SKM-1 treated with dmso at 0.1 percent for 144 hours (cell line): ENCODE measurements at regions not wholly inside any gene's neighbourhood (a gene's known extent, or its start where the extent isn't known, plus 50 kb on each side); places are given as distances from the start of the nearest gene placed in this dataset.
"Not testable (repeated sequence)": the region's sequence is repeated elsewhere in the genome, so short reads cannot be mapped to it uniquely, and the experiment has no call there.

Source experiments
- DNase-seq: peaks from one replicate; lab custom pipeline; 2025; ENCODE audit not compliant: unreplicated experiment; lab: John Stamatoyannopoulos, UW

DNA sequence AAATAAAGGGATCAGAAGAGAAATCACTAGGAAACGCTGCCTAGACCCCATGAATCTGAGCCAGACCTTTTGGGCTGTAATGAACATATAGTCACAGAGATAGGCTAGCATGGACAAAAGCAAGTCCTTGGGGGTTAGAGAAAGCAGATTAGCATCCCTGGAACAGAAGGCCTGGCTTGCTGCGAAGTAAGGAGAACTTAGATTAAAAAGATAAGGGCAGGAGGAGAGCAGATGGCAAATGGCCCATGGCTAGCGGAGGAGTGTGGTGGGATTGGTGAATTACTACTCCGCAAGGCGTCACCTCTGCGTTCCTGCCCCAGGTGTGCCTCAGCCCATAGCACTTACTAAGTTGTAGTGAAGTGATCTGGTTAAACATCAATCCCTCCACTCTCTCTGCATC lies 92.3 kb upstream of the ZNF438 start:
- DNase-seq: no peak

DNA sequence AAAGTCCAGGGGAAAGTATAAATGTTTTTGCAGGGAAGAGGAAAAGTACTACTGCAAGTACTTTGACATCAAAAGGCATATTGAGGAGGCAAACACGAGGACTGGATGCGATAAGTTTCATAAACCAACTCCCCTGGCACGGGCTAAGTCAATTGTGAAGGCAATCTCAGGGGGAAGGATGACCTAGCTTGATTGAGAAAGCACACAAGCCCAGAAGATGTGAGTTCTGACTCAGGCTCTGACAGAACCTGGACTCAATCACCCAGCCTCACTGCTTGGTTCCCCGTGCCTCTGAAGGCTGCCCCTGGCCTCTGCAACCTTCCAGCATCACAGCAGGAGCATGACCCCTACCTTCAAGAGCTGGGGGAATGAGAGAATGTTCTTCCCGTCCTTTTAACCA lies 93.2 kb upstream of the ZNF438 start:
- no peak for DNase-seq

DNA sequence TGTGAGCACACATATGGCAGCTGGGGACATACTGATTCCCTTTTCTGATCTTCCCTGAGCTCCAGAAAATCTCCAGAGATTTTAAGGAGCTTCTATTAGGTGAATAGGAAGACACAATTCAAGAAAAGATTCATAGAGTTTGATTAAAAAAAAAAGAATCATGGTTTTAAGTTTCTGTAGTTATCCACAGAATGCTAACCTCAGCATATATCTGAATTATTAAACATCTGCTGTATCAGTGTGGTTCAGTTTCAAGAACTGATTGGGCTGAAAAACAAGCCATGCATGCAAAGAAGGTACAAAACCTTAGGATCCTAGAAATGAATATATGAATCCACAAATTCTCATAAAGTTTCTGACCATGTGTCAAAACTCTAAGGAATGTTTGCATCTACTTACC lies 94.1 kb upstream of the ZNF438 start:
- no peak for DNase-seq

DNA sequence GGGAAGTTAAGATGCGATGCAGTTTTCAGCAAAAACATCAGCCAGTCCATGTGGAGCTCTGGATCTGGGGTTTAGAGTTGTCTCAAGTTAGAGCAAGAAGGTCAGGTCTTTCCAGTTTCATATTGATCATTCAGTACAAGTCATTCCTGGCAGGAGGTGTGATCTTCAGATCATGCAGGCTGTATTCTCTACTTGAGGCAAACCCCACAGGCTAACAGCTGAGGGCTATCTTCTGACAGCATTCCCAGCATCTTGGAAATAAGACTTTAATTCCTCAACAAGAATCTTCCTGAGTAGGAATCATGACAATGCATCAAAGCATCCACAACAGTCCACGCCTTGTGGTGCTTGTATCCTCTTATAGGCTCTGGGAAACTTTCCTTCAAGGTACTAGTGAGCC lies 94.9 kb upstream of the ZNF438 start:
- no peak for DNase-seq

DNA sequence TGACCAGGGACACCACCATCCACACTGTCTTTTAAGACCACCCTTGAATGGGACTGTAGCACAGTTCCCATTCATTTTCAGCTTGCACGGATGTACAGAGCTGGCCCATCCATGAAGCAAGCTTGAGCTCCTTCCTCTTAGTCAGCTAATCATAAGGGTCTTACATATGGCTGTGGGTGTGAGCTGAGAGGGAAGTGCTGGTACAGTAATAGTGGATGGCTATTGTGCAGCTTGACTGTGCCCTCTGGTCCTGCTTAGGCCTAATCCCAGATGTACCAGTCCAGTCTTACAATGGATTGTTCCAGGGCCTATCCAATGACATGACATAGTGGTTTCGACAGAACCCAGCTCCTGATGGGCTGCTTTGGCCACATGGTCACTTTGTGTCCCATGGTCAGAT lies 96.9 kb upstream of the ZNF438 start:
- DNase-seq: no peak

DNA sequence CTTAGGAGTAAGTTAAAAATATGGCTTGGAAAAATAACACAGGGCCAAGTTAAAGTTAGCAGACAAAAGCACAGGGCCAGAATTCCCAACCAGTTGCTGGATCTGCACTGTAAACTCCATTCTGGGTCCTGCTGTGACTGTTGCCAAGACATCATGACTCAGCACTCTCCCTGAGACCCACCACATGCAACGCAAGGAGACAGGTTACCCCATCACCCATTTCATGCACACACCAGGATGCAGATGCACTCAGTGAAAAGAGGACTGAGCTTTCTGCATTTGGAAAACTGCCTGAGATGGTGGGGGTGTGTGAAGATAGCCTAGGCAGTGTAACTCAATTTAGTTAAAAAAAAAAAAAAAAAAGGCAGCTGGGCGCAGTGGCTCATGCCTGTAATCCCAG lies 97.6 kb upstream of the ZNF438 start:
- no peak for DNase-seq

DNA sequence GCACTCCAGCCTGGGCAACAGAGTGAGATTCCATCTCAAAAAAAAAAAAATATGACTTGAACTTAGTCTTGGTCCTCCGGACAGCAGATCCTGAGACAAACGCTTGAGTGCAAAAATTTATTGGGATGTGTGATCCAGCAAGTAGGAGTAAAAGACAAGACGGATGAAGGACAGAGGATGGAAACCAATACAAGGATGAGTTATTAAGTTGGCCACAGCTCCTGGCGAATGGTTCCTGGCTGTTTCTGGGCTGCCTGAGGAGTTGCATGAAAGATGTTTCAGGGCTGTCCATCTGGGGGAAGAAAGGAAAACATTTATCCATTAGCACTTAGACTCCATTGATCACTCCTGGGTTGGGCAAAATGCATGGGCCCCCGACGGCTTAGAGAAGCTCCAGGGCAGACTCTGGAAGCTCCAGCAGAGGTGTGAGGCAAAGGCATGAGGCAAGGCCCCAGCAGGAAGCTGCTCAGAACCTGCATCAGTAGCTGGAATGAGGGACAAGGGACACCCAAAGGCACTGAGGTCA lies 98.3 kb upstream of the ZNF438 start:
- no peak for DNase-seq

DNA sequence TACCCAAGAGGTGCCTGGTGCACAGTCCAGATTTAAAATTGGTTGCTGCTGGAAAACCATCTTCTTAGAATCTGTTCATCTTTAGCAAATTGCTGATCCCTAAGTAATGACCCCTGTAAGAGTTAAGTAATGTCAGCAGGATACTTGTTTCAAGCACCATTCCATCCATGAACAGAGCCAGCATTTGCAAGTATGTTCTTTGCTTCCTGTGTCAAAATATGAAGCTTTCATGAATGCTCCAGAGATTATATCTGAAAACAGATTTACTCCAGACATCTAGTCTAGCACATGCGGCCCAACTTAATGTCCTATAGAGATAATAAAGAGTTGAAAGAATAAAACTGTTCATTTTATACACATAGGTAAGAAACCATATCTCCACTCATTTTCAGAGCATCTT lies 98.7 kb upstream of the ZNF438 start:
- DNase-seq: no peak

DNA sequence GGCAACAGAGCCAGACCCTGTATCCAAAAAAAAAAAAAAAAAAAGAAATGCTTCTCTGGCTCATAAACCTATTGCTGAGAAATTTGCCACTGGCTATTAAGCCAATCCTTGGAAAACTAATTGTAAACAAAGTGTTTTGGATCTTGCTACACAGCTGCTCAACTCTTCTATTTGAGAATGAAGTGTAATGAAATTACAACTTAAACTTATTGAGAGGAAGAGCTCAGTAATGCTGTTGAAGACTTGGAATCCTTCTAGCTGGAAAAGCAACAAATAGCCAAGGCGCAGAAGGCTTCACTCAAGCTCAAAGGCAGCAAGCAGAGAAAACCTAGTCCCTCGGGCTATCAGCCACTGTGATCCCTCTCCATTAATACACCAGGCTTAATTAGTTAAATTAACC lies 99.6 kb upstream of the ZNF438 start:
- DNase-seq: no peak

DNA sequence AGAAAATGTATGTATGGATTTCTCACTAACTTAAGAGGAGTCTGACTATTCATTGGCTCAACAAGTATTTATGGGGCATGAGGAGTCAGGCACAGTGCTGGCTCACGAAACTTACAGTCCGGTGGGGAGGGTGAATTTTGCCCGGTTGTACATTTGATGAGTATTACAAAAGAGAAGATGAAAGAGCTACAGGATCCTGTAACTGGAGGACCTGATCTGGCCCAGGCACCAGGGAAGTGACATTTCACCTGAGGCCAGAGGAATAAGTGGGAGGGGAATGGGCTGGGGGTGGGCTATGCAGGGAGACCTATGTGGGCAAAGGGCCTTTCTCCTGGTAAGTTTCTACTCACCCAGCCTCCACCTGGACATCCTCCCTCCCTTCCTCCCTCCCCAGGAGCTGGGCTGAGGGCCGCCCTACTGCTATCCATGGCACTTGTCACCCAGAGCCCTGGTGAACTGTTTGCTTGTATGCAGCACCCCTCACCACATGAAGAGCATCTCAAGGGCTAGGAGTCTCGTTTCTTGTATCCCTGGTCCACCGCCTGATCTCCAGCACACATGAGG lies 101.1 kb upstream of the ZNF438 start:
- DNase-seq: no peak

DNA sequence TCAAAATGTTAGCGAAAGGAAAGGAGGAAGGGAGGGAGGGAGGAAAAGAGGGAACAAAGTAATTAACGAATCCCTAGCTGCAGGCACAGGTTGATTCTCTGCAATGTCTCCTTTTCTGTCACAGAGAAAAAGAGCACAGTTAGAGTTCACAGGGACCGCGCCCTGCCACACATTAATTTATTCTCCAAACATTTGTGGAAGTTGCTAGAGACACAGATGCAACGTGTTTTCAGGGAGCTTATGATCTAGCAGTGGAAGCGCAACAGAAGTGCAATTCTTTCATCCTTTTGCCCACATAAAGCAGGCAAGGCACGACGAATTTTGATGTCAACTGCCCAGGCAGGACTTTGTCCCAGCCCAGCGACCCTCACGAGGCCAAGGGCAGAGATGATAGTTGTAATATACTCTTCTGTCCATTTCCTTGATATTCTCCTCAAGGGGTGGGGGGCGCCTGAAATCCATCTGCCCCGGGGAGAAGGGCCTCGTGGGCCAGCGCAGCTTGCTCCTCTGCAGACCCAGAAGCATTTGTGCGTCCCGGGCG lies 101.7 kb upstream of the ZNF438 start:
- no peak for DNase-seq

DNA sequence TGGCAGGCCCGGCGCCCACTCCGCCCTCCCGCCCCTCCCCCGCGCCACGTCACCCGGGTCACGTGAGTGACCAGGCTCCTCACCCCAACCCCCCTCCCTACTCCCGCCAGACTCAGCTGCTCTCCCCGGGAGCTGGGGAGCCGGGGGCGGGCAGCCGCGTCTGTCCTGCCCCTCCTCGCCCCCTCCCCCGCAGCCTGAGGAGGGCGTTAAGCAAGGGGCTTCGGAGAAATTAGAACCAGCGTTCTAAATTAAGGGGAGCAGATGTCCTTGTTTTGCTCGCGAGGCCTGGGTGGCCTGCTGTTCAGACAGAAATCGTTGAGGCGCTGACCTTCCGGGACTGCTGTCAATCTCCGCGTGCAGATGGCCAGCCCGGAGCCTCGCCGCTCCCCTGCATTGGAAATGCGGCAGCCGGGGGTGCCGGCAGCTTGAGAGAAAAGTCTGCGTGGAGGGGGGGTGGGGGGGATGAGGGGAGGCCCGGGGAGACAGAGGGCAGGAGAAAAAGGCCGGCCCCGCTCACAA lies 102.2 kb upstream of the ZNF438 start:
- DNase-seq: no peak

DNA sequence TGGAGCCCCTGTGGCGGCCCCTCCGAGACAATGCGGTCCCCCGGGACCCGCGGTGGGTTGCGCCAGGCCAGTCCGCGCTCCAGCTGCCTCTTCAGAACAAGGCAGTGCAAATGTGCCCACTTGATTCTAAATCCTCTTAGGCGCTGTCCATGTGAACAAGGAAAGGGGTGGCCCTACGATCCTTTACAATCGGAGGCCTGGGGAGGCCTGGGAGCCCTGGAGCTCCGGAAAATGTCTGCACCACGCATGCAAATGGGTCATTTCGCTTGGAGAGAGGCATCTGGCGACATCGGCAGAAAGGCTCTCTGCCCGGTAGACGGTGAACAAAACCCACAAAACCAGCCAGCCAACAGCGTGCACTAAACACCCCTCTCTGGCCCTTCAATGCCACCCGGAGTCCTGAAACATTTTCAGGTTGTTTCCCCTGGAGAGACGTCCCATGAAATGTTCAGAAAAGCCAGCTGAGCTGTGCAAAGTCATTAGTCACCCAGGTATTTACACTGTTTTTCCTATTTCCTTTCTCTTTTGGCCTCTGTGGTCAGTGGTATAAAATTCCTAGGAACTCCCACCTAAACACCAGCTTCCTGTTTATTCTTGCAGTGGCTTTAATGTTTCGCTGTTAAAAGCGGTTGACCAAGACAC lies 102.8 kb upstream of the ZNF438 start:
- DNase-seq: no peak

DNA sequence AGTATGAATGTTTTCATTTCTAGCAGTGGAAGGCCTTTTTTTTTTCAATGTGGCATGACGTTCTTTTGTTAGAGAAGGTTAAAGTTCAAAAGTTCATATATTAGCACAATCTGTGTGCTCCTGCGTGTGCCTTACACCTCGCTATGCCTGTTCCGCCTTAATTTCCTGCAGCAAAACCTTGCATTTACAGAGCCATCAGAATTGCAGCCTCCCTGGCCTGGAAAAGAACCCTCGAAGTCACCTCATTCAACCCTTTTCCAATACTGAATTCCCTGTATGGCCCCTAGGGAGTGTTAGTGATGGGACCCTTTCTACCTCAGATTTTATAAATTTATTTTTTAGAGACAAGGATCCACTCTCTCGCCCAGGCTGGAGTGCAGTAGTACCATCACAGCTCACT lies 103.5 kb upstream of the ZNF438 start:
- no peak for DNase-seq

DNA sequence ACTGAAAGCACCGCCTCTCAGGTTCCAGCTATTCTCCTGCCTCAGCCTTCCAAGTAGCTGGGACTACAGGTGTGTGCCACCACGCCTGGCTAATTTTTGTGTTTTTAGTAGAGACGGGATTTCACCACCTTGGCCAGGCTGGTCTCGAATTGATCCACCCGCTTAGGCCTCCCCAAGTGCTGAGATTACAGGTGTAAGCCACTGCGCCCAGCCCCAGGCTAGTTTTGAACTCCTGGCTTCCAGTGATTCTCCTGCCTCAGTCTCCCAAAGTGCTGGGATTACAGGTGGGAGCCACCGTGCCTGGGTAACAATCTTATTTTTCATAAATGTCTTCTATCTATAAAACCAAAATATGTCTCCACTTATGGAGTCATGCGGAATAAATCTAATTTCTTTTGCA lies 104.1 kb upstream of the ZNF438 start:
- not testable (repeated sequence) for DNase-seq

DNA sequence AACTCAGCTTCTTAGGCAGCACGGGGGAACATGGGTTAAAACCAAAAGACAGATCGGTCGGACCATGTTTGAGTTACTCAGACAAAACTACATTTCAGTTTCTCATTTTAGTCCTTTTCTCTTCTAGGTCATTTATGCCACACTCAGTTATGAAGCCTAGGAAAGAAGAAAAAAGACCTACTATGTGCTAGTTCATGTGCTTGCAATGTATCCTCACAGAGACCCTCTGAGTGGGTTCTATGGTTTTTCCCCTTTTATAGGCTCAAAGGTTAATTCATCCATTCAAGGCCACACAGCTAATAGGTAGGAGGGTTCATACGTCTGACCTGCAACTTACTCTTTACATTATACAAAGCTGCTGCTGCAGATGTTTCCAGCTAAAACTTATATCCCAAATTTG lies 104.7 kb upstream of the ZNF438 start:
- DNase-seq: no peak

DNA sequence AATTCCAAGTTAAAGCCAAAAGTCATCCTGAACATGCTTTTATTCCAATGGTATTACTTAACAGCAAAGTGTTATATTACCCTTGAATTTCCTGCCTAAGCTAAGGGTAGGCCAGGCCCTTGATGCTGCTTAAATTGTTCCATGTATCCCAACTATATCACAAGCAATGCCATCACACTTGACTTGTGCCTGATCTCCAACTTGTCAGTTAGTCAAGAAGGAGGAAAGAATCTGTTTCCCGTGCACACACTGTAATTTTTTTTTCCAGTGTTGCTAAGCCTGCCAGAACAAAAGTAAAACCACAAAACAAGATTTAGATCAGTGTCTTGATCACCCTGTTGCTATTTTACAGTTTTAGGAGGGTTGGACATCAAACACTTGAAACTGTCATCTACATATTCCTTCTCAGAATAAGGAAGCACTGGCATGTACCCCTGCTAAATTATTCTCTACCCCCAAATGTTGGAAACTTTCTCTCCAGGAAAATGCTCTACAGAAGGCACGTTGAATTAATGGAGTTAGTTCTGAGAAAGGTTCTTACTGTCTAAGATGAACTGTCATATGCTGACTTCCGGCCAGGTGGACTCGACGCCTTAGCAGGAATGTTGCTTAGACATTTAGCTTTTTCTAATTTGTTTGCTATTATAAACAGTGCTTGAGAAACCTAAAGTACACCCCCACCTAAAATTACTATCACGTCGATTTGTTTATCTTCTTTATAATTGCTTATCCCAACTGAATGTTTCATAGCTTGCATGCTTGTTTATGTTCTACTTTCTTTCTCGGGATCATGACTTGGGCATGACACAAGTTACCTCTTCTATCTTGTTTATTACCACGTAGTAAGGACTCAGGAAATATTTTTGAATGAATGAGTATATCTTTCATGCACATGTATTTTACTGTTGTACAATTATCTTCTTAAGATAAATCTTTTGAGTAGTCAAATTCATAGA lies 105.5 kb upstream of the ZNF438 start:
- no peak for DNase-seq

DNA sequence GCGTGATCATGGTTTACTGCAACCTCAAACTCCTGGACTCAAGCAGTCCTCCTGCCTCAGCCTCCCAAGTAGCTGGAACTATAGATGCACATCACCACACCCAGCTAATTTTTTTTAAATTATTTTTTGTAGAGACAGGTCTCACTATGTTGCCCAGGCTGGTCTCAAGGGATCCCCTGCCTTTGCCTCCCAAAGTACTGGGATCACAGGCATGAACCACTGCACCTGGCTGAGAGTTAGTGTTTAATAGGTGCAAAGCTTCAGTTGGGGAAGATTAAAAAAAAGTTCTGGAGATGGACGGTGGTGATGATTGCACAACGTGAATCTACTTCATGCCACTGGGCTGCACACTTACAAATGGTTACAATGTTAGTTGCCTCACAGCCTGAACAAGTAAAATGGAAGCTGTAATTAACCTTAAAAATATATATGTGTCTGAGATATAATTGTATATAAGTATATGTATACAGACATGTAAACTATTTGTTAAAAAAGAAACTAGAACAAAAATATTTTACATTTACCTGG lies 106.4 kb upstream of the ZNF438 start:
- no peak for DNase-seq

DNA sequence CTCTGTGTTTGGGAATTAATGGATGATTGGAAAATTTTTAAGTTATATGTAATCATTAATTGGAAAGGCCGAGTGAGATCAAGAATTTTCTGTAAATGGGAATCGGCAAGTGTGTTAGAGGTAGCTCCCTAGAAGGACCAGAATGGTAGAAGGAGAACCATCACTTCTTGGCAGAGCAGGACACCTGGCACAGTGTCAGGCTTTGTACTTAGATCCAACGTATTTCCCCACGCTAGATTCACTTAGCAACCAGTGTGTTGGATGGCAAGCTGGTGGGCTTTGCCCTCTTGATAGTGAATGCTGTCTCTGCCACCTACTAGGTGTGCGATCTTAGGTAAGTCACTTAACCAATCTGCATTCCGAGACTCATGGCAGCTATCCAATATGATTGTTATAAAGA lies 107.8 kb upstream of the ZNF438 start:
- no peak for DNase-seq

DNA sequence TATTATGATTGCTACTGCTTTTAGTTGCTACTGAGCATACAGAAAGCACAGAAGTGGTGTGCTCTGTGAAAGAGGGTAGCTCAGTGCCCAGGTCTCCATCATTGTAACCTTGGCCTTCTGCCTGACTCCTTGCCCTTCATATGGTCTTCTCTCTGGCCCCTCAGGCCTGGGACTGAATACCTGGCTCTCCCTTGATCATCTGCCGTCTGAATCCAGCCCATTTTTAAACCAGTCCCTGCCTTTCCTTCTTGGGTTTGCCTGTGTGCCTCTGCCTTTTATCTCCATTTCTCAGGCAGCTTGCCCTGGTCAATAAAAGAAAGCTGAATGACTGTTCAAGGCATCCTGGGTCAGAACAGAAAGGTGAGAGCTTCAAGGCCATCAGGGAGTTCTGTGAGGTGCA lies 109.1 kb upstream of the ZNF438 start:
- no peak for DNase-seq

DNA sequence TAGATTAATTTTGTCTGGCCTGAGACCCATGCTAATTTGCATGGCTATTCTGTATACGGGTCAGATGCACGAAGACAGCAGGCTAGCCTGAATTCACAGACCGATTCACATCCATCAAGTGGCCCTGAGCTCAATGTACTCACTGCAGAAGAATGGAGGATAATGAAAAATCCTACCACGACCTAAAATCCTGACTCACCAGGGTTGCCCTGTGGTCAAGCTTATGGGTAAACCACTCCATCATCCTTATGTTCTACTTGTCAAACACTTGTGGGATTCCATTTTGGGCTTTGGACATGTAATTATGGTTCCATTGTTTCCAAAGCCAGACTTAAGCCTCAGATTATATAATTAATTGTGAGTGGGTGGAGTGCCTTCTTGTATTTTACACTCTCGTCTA lies 110.4 kb upstream of the ZNF438 start:
- DNase-seq: no peak
